GM21390 (cell line): ENCODE measurements at regions not wholly inside any gene's neighbourhood (a gene's known extent, or its start where the extent isn't known, plus 50 kb on each side); places are given as distances from the start of the nearest gene placed in this dataset.
A peak's percentile ranks its signal among the peaks of the same experiment; 100 is the strongest.

Source experiments
- ATAC-seq: cut with Tn5 transposase; IDR thresholded peaks from one replicate; pipeline ENCODE4 v1.9.1; 2021; ENCODE audit not compliant: unreplicated experiment

DNA sequence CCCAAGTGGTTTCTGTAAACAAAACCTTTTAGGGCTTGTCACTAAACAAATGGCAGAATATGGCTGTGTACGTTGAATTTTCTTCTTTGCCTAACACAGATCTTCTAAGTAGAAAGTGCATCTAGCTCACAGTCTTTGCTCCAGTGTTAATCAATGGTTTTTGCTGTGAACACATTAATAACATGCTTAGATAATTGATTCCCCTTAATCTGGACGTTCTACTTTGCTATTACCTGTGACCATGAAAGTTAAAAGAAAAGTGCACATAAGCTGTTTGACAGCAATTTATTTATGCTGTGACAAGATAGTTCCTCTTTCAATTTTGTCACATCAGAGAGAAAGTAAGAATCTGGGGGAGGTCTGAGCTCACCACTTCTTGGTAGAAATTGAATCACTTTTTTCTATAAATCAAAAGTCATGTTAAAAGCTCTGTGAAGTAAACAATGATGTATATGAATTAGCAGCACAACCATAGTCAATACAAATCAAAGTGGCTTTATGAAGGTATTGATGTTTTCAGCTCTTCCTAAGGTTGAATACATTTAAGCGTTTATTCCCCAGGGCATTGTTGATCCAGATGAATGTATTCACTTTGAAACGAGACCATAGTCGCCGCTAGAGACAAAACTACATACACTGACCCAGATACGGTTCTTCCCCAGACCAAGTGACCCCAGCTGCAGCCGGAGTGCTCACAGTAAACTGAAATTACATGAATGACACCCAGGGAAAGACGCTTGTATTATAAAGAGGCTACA, 174.6 kb upstream of the ZNF608 start:
- ATAC-seq = peak; percentile 81

GRCh38 chr5:124921694-124922093, 175.3 kb upstream of the ZNF608 start:
- peak; percentile 25 for ATAC-seq

DNA sequence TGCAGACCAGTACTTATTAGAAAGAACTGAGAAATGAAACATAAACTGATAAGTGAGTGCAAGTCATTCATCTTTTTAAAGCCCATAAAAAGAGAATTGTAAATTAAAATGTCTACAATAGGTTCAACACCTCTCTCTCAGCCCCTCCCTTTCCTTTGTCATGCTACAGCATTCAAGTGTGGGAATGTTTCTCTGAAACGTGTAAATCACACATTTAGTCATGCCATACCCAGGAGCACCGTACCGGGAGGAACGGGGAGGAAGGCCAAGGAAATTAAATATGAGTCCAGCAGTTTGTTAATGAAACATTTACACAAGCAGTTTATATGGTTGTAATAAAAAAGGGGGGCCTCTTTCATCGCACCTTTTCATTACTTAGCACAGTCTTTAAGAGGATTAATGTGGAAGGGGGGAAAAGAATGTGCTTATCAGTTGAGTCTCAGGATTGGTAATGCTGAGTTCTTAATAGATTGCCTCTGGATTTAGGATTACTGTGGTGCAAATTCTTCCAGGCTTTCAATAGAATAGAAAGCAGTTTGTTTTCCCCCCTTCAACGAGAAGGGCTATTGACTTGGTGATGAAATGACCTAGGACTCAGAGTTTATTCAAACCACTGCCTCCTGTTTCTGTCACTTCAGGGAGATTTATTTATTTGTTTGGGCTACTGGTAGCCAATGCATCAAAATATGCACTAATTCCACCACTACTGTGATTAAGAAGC, 176.0 kb upstream of the ZNF608 start:
- ATAC-seq = no peak

DNA sequence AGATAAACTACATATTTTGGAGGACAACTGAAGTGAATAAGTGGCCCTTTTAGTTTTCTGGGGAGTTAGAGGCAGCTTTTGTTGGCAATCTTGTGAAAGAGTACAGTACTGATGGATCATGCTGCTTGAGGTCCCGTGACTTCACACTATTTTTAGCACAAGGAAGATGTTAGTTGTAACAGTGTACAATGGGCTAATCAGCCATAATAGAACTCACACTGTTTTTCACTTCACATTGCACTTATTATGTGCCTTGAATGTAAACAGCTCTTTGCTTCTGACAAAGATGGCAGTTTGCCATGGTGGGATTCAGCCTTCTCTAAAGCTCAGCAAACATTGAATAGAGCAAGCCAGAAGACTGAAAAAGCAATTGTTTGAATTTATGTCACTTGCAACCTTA, 176.7 kb upstream of the ZNF608 start:
- no peak for ATAC-seq

GRCh38 chr5:124924729-124925128, 178.3 kb upstream of the ZNF608 start:
- ATAC-seq = no peak

DNA sequence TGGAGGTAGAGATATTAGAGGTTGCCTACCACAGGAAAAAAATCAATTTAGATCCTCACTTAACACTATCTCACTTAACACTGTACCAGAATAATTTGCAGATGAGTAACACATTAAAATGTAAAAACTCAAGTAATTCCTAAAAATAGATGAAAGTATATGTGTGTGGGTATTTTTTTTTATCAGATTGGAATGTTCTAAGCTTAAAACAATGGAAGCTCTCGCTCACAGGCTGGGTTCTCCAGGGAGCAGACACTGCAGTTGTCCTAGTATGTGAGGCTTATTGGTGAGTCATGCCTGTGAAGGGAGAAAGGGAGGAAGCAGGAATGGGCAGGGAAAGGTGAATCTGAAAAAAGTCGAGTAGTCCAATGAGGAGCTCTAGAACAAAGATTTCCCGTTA, 181.3 kb upstream of the ZNF608 start:
- no peak for ATAC-seq

- no peak for ATAC-seq
Measured at GRCh38 chr5:124929000-124929399, 182.6 kb upstream of the ZNF608 start.

DNA sequence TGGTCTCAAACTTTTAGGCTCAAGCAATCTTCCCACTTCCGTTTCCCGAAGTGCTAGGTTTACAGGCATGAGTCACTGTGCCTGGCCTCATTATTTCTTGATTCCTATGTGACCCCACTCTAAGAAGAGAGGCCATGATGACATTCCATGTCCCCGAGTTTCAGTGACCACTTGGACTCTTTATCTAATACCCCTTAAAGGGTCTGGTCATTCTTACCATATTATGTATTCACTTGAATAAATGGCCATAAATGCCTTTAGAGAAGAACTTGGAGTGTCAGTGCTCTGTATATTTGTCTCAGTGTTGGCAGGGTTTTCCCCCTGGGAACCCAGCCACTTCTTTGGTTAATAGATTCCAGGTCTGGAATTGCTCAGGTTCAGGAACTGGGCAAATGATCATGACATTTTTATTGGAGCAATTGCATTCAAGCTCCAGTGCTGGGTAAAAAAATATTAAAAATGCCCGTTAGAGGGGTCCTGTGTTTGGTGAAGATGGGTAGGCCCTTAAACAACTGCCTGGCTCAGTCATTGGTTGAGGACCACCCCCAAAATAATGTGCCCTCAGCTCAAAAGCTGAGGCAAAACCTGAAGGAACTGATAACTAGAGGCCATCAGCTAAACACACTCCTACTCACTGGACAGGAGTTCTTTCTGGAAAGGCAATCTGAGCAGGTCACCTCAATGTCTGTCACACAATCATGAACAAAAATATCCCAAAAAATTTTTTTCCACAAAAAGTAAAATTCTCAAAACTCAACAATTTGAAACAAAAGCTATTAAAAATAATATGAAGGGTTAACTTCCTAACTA, 186.6 kb upstream of the ZNF608 start:
- no peak for ATAC-seq

DNA sequence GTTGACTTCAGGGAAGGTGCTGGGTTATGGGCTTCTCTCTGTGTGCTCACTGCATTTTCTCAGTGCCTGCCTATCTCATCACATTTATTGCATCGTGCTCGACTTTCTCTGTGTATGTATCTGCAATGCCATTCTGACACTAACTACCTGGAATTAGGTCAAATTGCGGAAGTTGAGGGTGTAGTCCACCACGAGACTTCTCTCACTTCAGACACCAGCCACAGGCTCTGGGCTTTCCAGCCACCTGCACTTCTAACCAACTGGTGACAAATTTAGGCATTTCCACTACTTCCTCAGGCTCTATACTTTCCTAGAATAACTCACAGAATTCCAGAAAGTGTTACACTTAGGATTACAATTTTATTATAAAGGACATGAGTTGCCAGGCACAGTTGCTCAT, 188.6 kb upstream of the ZNF608 start:
- ATAC-seq = peak; percentile 62

GRCh38 chr5:124936626-124936933, 190.1 kb upstream of the ZNF608 start:
- peak; percentile 59 for ATAC-seq

- ATAC-seq = no peak
Measured at GRCh38 chr5:124941051-124942049, 194.9 kb upstream of the ZNF608 start.

- no peak for ATAC-seq
Measured at GRCh38 chr5:124948062-124948753, 201.8 kb upstream of the ZNF608 start.

DNA sequence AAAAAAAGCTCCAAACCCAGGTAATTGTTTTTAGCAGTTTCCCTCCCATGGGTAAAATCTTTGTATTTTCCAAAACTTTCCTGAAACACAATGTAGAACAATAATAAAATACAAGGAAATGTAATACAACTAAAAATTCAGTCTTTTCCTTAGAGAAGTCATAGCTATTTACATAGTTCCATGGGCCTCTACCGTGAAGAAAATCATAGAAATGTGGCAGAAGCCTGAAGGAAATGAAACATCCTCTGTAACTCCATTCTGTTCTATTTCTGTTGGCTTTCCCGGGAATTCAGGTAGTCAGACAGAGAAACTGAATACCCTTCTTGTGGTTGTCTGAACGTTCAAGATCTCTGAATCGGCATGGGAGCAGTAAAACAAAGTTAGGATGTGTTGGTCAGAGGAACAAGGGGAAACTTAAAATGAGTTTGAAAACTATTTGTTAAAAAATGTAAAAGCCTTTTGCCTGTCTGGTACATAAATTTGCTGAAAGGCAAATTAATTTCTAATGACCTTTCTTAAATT, 202.4 kb upstream of the ZNF608 start:
- no peak for ATAC-seq

DNA sequence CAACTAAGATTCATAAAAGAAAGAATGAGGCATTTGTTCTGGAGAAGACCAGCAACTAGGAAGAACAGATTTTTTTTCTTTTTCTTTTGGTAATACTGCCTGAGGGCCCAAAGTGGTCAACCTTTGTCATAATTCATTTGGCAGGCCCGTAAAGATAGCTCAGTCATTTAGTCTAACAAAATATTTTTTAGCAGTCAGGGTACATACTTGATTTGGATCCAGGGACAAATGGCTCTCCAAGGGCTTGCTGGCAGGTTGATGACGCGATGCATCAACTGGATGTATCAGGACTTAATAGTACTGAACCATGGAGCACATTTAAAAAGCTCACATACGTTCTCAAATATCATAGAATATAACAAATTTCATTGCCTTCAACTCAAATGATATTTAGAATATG, 203.4 kb upstream of the ZNF608 start:
- no peak for ATAC-seq

DNA sequence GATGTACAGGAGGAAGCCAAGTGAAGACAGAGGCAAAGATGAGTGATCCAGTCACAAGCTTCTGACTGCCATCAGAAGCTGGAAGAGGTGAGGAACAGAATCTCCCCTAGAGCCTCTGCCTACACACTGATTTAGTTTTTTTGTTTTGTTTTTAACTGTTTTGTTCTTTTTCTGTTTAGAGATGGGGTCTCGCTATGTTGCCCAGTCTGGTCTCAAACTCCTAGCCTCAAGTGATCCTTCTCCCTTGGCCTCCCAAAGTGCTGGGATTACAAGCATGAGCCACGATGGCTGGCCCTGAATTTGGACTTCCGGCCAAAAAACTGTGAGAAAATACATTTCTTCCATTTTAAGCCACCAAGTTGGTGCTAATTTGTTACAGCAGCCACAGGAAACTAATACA, 204.7 kb upstream of the ZNF608 start:
- ATAC-seq = no peak

DNA sequence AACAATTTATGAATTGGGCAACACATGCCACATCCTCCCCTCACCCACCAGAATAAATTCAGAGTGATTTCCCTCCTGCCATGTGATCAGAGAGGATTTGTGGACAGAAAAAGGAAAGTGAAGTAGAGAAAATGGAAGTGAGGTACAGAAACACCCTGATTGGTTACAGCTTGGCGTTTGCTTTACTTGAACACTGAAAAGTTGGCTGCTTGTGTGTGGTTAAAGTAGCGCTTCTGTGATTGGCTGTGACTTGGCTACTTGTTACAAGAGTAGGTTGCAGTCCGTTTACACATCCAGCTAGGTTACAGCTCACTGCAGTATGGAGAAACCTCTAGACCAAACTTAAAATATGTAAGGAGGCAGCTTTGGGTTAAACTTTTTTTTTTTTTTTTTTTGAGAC, 205.2 kb upstream of the ZNF608 start:
- ATAC-seq = peak; percentile 69

DNA sequence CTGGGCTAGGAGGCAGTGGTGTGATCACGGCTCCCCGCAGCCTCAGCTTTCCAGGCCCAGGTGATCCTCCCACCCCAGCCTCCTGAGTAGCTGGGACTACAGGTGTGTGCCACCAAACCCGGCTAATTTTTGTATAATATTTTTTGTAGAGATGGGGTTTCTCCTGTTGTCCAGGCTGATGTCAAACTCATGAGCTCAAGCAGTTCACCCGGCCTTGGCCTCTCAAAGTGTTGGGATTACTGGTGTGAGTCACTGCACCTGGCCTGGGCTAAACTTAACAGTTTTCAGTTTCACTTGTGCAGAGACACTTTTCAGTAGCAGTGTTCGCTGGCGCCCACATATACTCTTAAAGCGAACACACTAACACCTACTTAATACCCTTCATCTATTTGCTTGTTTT, 205.6 kb upstream of the ZNF608 start:
- peak; percentile 92 for ATAC-seq

DNA sequence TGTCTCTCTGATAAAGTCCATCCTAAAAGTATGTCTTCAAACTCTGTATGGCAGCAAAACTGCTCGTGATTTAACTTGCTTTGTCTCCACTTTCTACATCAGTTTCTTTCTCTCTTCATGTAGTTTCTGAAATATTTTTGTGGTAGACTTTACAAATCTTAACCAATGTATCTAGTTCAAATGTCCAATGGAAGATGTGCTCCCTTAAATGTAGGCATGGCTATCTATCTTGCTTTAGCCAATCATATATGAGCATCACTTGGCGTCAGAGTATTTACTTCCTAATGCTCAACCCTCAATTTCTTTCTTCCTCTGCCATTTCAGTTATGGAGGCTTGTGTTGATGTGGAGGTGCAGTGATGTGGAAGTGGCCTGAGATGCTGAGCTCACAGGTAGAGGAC, 206.1 kb upstream of the ZNF608 start:
- peak; percentile 58 for ATAC-seq

- ATAC-seq = no peak
Measured at GRCh38 chr5:124954784-124955183, 208.3 kb upstream of the ZNF608 start.

- ATAC-seq = no peak
Measured at GRCh38 chr5:124956471-124957029, 210.1 kb upstream of the ZNF608 start.
